ENCODE measurements at regions not wholly inside any gene's neighbourhood (a gene's known extent, or its start where the extent isn't known, plus 50 kb on each side); places are given as distances from the start of the nearest gene placed in this dataset.

DNA sequence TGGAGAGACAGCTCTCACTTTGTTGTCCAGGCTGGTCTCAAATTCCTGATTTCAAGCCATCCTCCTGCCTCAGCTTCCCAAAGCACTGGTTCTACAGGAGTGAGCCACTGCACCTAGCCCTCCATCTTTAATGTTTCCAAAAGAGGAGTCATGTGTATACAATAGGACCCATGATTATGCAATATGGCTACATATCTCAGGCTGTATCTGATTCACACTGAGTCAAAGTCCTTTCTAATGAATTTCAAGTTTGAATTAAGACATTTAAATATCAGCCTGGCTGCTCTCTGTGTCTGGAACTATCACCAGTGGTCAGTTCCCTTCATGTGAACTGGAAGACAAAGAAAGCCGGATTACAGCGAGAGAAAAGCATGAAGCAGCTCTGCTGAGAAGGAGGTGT, 90.5 kb downstream of the MINAR1 start:
- no peaks in the 10 kb centered on the region for H3K4me1 Mint-ChIP-seq (ENCODE audit: unreplicated experiment)
- H3K9me3 Mint-ChIP-seq (ENCODE audit: unreplicated experiment): no peaks in the 10 kb centered on the region
- no peak for DNase-seq (ENCODE audit: extremely low spot score, unreplicated experiment)
- TF ChIP-seq, protein P1, sequence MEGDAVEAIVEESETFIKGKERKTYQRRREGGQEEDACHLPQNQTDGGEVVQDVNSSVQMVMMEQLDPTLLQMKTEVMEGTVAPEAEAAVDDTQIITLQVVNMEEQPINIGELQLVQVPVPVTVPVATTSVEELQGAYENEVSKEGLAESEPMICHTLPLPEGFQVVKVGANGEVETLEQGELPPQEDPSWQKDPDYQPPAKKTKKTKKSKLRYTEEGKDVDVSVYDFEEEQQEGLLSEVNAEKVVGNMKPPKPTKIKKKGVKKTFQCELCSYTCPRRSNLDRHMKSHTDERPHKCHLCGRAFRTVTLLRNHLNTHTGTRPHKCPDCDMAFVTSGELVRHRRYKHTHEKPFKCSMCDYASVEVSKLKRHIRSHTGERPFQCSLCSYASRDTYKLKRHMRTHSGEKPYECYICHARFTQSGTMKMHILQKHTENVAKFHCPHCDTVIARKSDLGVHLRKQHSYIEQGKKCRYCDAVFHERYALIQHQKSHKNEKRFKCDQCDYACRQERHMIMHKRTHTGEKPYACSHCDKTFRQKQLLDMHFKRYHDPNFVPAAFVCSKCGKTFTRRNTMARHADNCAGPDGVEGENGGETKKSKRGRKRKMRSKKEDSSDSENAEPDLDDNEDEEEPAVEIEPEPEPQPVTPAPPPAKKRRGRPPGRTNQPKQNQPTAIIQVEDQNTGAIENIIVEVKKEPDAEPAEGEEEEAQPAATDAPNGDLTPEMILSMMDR (IDR thresholded peaks at IDR 0.05): no peak
- H3K27ac Mint-ChIP-seq (ENCODE audit: unreplicated experiment): no peak overlapping the region
- H3K4me3 Mint-ChIP-seq (ENCODE audit: unreplicated experiment): no peak overlapping the region
- H3K27me3 Mint-ChIP-seq (ENCODE audit: unreplicated experiment): peaks cover 8% of the 10 kb centered on the region
- H3K36me3 Mint-ChIP-seq (ENCODE audit: unreplicated experiment): no peaks in the 10 kb centered on the region

DNA sequence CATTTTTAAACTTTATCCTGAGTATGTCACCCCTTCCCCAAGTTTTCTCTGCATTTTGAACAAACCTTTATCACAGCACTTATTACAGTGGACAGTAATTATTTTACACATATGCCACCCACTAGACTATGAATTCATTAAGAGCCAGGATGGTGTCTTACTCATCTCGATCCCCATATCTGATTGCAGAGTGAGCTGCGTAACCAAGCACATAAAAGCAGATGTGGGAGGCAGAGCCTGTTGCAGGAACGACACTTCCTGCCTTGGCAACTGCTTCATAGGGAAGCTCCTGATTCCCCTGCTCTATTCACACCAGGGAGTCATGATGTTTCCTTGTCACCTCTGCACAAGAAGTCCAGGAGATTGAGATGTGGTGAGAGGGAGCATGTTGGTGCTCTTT, 91.1 kb downstream of the MINAR1 start:
- TF ChIP-seq, protein P1 (IDR thresholded peaks at IDR 0.05): no peak
- Mint-ChIP-seq H3K9me3 (ENCODE audit: unreplicated experiment) (no peaks in the 10 kb centered on the region), H3K27me3 (ENCODE audit: unreplicated experiment) (peaks cover 8% of the 10 kb centered on the region), H3K4me3 (ENCODE audit: unreplicated experiment) (no peak overlapping the region), H3K36me3 (ENCODE audit: unreplicated experiment) (no peaks in the 10 kb centered on the region), H3K27ac (ENCODE audit: unreplicated experiment) (no peak overlapping the region), H3K4me1 (ENCODE audit: unreplicated experiment) (no peaks in the 10 kb centered on the region)
- DNase-seq (ENCODE audit: extremely low spot score, unreplicated experiment): no peak

DNA sequence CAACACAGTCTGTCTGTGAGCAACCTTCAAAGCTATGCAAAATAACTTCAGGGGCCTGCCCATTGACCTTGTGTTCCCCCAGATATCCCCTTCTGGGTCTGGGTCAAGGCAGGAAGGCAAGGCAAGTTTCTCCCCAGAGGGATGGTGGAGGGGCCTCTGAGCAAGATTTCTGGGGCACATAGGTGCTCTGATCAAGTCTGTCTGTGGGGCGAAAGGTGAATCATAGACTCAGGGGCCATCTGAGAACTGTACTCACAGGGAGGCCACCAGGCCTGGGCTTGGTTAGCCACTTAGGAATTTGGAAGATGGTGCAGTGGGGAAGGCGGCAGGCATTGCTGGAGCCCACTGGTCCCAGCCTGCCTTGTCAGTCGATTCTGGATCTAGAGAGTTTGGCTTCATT, 92.4 kb downstream of the MINAR1 start:
- H3K4me3 Mint-ChIP-seq (ENCODE audit: unreplicated experiment): no peak overlapping the region
- no peak for DNase-seq (ENCODE audit: extremely low spot score, unreplicated experiment)
- peaks cover 8% of the 10 kb centered on the region for H3K27me3 Mint-ChIP-seq (ENCODE audit: unreplicated experiment)
- TF ChIP-seq, protein P1 (IDR thresholded peaks at IDR 0.05): no peak
- H3K36me3 Mint-ChIP-seq (ENCODE audit: unreplicated experiment): no peaks in the 10 kb centered on the region
- H3K9me3 Mint-ChIP-seq (ENCODE audit: unreplicated experiment): no peaks in the 10 kb centered on the region
- H3K27ac Mint-ChIP-seq (ENCODE audit: unreplicated experiment): no peak overlapping the region
- no peaks in the 10 kb centered on the region for H3K4me1 Mint-ChIP-seq (ENCODE audit: unreplicated experiment)

DNA sequence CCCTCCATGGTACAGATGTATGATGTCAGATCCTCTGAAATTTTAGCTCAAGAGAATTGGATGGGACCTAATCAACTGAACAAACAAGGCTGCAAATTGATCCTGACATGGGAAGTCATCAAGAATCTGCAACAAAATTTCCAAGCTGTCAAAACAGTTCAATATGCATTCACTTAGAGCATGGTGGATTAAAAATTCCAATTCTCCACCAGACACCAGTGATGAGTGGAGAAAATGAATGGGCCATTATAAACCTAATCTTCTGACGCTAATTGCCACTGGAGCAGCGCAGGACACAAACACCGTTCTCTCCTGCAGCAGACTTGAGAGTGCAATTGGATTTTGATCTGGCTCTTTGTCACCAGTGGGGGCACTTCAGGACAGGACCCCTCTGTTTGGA, 94.2 kb downstream of the MINAR1 start:
- no peaks in the 10 kb centered on the region for H3K9me3 Mint-ChIP-seq (ENCODE audit: unreplicated experiment)
- TF ChIP-seq, protein P1 (IDR thresholded peaks at IDR 0.05): no peak
- no peak overlapping the region for H3K4me3 Mint-ChIP-seq (ENCODE audit: unreplicated experiment)
- peaks cover 14% of the 10 kb centered on the region for H3K27me3 Mint-ChIP-seq (ENCODE audit: unreplicated experiment)
- no peaks in the 10 kb centered on the region for H3K4me1 Mint-ChIP-seq (ENCODE audit: unreplicated experiment)
- no peak overlapping the region for H3K27ac Mint-ChIP-seq (ENCODE audit: unreplicated experiment)
- no peaks in the 10 kb centered on the region for H3K36me3 Mint-ChIP-seq (ENCODE audit: unreplicated experiment)
- DNase-seq (ENCODE audit: extremely low spot score, unreplicated experiment): no peak

DNA sequence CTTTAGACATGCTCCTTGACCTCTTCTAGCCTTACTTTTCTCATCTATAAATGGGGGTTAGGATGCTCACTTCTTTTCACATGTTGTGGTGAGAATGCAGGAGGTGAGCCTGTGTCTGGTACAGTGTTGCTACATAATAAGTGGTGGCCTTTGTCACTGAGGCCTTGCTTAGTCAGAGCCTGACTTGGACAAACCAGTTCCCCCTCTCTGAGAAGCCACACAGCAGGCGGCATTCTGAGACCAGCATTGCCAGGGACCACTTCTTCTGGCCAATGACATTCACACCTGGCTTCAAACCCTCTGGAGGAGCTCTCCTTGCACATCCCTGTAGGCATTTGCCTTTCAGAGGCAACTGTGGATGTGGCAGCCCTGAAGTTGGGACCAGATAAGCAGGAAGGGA, 95.7 kb downstream of the MINAR1 start:
- Mint-ChIP-seq H3K4me1 (ENCODE audit: unreplicated experiment) (no peaks in the 10 kb centered on the region), H3K27ac (ENCODE audit: unreplicated experiment) (no peak overlapping the region), H3K27me3 (ENCODE audit: unreplicated experiment) (peaks cover 17% of the 10 kb centered on the region), H3K4me3 (ENCODE audit: unreplicated experiment) (no peak overlapping the region), H3K9me3 (ENCODE audit: unreplicated experiment) (no peaks in the 10 kb centered on the region), H3K36me3 (ENCODE audit: unreplicated experiment) (no peaks in the 10 kb centered on the region)
- DNase-seq (ENCODE audit: extremely low spot score, unreplicated experiment): no peak
- TF ChIP-seq, protein P1 (IDR thresholded peaks at IDR 0.05): no peak

All from osteocyte (in vitro differentiated cells).